HEK293 (cell line): ENCODE measurements at regions not wholly inside any gene's neighbourhood (a gene's known extent, or its start where the extent isn't known, plus 50 kb on each side); places are given as distances from the start of the nearest gene placed in this dataset.

ENCODE experiments used
- CTCF ChIP-seq: fragments of 450-650 bp; formaldehyde crosslinking; IDR thresholded peaks from 2 replicates; pipeline ENCODE4 v1.5.1; 2016; ENCODE audit warnings: missing biosample characterization, missing genetic modification characterization
- KLF17 ChIP-seq: fragments of 450-650 bp; formaldehyde crosslinking; IDR thresholded peaks from 2 replicates; pipeline ENCODE4 v1.5.1; 2016; ENCODE audit warnings: missing biosample characterization, missing genetic modification characterization
- MYNN ChIP-seq: fragments of 450-650 bp; formaldehyde crosslinking; IDR thresholded peaks from 2 replicates; pipeline ENCODE4 v1.5.1; 2016; ENCODE audit warnings: missing biosample characterization, missing genetic modification characterization, borderline replicate concordance
- PRDM10 ChIP-seq: fragments of 450-650 bp; formaldehyde crosslinking; IDR thresholded peaks from 2 replicates; pipeline ENCODE4 v1.5.1; 2016; ENCODE audit warnings: missing biosample characterization, missing genetic modification characterization
- ZBTB21 ChIP-seq: fragments of 450-650 bp; formaldehyde crosslinking; IDR thresholded peaks from 2 replicates; pipeline ENCODE4 v1.5.1; 2017; ENCODE audit warnings: missing biosample characterization, missing genetic modification characterization
- ZBTB26 ChIP-seq: fragments of 450-650 bp; formaldehyde crosslinking; optimal IDR thresholded peaks from 2 replicates; pipeline ENCODE3; 2016; ENCODE audit warnings: missing biosample characterization, mild to moderate bottlenecking, missing genetic modification characterization
- ZFP41 ChIP-seq: fragments of 450-650 bp; formaldehyde crosslinking; IDR thresholded peaks from 2 replicates; pipeline ENCODE4 v1.5.1; 2016; ENCODE audit warnings: missing biosample characterization, missing genetic modification characterization, borderline replicate concordance
- ZNF391 ChIP-seq: fragments of 450-650 bp; formaldehyde crosslinking; IDR thresholded peaks from 2 replicates; pipeline ENCODE4 v1.5.1; 2016; ENCODE audit warnings: low read depth, missing biosample characterization, missing genetic modification characterization, borderline replicate concordance
- ZNF560 ChIP-seq: fragments of 450-650 bp; formaldehyde crosslinking; IDR thresholded peaks from 2 replicates; pipeline ENCODE4 v1.5.1; 2017; ENCODE audit warnings: missing biosample characterization, missing genetic modification characterization, borderline replicate concordance
- ZNF701 ChIP-seq: fragments of 450-650 bp; formaldehyde crosslinking; IDR thresholded peaks from 2 replicates; pipeline ENCODE4 v1.5.1; 2016; ENCODE audit warnings: missing biosample characterization, missing genetic modification characterization

GRCh38 chr16:66081775-66082366 lies 284.6 kb upstream of the CDH5 start:
- TF ChIP-seq ZBTB21 (tag by site-specific recombination) (no peak), CTCF (tag by site-specific recombination) (no peak), KLF17 (tag by site-specific recombination) (no peak), ZNF560 (tag by site-specific recombination) (no peak), ZNF391 (tag by site-specific recombination) (no peak), ZNF701 (tag by site-specific recombination) (no peak), ZBTB26 (tag by site-specific recombination) (no peak), MYNN (tag by site-specific recombination) (no peak), PRDM10 (tag by site-specific recombination) (no peak), ZFP41 (tag by site-specific recombination) (no peak)
